Upper lobe of right lung (tissue), 1 donor: ENCODE measurements at regions not wholly inside any gene's neighbourhood (a gene's known extent, or its start where the extent isn't known, plus 50 kb on each side); places are given as distances from the start of the nearest gene placed in this dataset.

Experiments used
- ATAC-seq: fragments of 200-7000 bp; cut with Tn5 transposase; one replicate; pipeline ENCODE4 v1.9.1; 2020; ENCODE audit warnings: mild to moderate bottlenecking, moderate library complexity
- DNase-seq: peaks from one replicate; pipeline ENCODE4 v3.0.0-alpha.2; 2020
- H3K27ac ChIP-seq: fragments of 200-600 bp; one replicate; pipeline ENCODE4 v1.8.0; 2022
- H3K27me3 ChIP-seq: fragments of 200-600 bp; one replicate; pipeline ENCODE4 v1.8.0; 2022; ENCODE audit warnings: mild to moderate bottlenecking
- H3K36me3 ChIP-seq: fragments of 200-600 bp; one replicate; pipeline ENCODE4 v1.8.0; 2022
- H3K4me1 ChIP-seq: fragments of 200-600 bp; one replicate; pipeline ENCODE4 v1.8.0; 2022
- H3K4me3 ChIP-seq: fragments of 200-600 bp; one replicate; pipeline ENCODE4 v1.8.0; 2022; ENCODE audit warnings: mild to moderate bottlenecking
- H3K9me3 ChIP-seq: fragments of 200-600 bp; one replicate; pipeline ENCODE4 v1.8.0; 2022
- intact Hi-C: fragments of 100-400 bp; cut with DNase I; formaldehyde crosslinking; loops from one replicate; pipeline ENCODE4 v1.11.0; 2022
- TF ChIP-seq, protein P1 (sequence below): fragments of 200-600 bp; IDR thresholded peaks from one replicate; pipeline ENCODE4 v1.8.0; 2022; ENCODE audit warnings: antibody characterized with exemption
- donor health status: DM: no; HTN: yes; CAD: no; lungs with severe emphysema.

- H3K36me3 ChIP-seq: no peaks in the 10 kb centered on the region
- no peaks in the 10 kb centered on the region for H3K27me3 ChIP-seq
- H3K9me3 ChIP-seq: no peaks in the 10 kb centered on the region
- ATAC-seq: no peak
- TF ChIP-seq, protein P1, sequence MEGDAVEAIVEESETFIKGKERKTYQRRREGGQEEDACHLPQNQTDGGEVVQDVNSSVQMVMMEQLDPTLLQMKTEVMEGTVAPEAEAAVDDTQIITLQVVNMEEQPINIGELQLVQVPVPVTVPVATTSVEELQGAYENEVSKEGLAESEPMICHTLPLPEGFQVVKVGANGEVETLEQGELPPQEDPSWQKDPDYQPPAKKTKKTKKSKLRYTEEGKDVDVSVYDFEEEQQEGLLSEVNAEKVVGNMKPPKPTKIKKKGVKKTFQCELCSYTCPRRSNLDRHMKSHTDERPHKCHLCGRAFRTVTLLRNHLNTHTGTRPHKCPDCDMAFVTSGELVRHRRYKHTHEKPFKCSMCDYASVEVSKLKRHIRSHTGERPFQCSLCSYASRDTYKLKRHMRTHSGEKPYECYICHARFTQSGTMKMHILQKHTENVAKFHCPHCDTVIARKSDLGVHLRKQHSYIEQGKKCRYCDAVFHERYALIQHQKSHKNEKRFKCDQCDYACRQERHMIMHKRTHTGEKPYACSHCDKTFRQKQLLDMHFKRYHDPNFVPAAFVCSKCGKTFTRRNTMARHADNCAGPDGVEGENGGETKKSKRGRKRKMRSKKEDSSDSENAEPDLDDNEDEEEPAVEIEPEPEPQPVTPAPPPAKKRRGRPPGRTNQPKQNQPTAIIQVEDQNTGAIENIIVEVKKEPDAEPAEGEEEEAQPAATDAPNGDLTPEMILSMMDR: no peak
- no peak for DNase-seq
- H3K27ac ChIP-seq: no peak overlapping the region
- intact Hi-C loops: no loop called here
- no peaks in the 10 kb centered on the region for H3K4me1 ChIP-seq
- H3K4me3 ChIP-seq: no peak overlapping the region
Measured at GRCh38 chr15:60226924-60227323, 170.9 kb downstream of the ANXA2 start.

- H3K9me3 ChIP-seq: no peaks in the 10 kb centered on the region
- H3K4me1 ChIP-seq: no peaks in the 10 kb centered on the region
- no peak overlapping the region for H3K4me3 ChIP-seq
- DNase-seq: no peak
- H3K36me3 ChIP-seq: no peaks in the 10 kb centered on the region
- no peak overlapping the region for H3K27ac ChIP-seq
- H3K27me3 ChIP-seq: no peaks in the 10 kb centered on the region
- ATAC-seq: no peak
- TF ChIP-seq, protein P1: no peak
- intact Hi-C loops: no loop called here
Measured at GRCh38 chr15:60228101-60228500, 169.7 kb downstream of the ANXA2 start.

- intact Hi-C loops: no loop called here
- Histone ChIP-seq H3K36me3 (no peaks in the 10 kb centered on the region), H3K4me3 (no peak overlapping the region), H3K27ac (no peak overlapping the region), H3K9me3 (no peaks in the 10 kb centered on the region), H3K4me1 (no peaks in the 10 kb centered on the region), H3K27me3 (no peaks in the 10 kb centered on the region)
- ATAC-seq: no peak
- no peak for DNase-seq
- TF ChIP-seq, protein P1: no peak
Measured at GRCh38 chr15:60228619-60229018, 169.2 kb downstream of the ANXA2 start.

GRCh38 chr15:60235951-60236710, 161.7 kb downstream of the ANXA2 start:
- no peak overlapping the region for H3K27ac ChIP-seq
- no peaks in the 10 kb centered on the region for H3K9me3 ChIP-seq
- ATAC-seq (no peak), DNase-seq (no peak)
- peaks cover 5% of the 10 kb centered on the region for H3K27me3 ChIP-seq
- no peaks in the 10 kb centered on the region for H3K36me3 ChIP-seq
- no peak overlapping the region for H3K4me3 ChIP-seq
- H3K4me1 ChIP-seq: no peaks in the 10 kb centered on the region
- TF ChIP-seq, protein P1: no peak
- intact Hi-C loops: no loop called here

- Histone ChIP-seq H3K4me3 (no peak overlapping the region), H3K27ac (no peak overlapping the region), H3K27me3 (peaks cover 5% of the 10 kb centered on the region), H3K36me3 (no peaks in the 10 kb centered on the region), H3K9me3 (no peaks in the 10 kb centered on the region), H3K4me1 (no peaks in the 10 kb centered on the region)
- TF ChIP-seq, protein P1: no peak
- DNase-seq (no peak), ATAC-seq (no peak)
- intact Hi-C loops: no loop called here
Measured at GRCh38 chr15:60237446-60237845, 160.3 kb downstream of the ANXA2 start.

DNA sequence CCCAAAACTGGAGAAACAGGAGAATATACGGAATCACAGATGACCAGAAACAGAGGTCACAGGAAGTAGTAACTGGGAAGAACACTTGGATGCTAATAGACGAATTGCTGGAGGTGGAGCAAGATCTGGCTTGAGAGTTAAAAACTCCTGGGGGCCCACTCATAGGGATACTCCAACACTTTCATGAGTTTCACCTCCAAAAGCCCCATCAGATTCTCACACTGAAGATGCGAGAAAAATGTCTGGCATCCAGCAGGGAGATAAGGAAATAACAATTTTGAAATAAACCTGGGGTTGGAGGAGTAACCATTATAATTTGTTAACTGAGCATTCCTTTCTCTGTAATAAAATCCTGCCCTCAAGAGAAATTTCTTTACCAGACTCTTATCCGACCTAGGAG, 154.0 kb downstream of the ANXA2 start:
- Histone ChIP-seq H3K4me1 (no peaks in the 10 kb centered on the region), H3K9me3 (no peaks in the 10 kb centered on the region), H3K4me3 (no peak overlapping the region), H3K36me3 (no peaks in the 10 kb centered on the region), H3K27me3 (no peaks in the 10 kb centered on the region), H3K27ac (no peak overlapping the region)
- intact Hi-C loops: no loop called here
- no peak for DNase-seq
- TF ChIP-seq, protein P1: no peak
- no peak for ATAC-seq
